Effector CD4-positive, alpha-beta T cell (primary cell): ENCODE measurements at regions not wholly inside any gene's neighbourhood (a gene's known extent, or its start where the extent isn't known, plus 50 kb on each side); places are given as distances from the start of the nearest gene placed in this dataset.
"Not testable (repeated sequence)": the region's sequence is repeated elsewhere in the genome, so short reads cannot be mapped to it uniquely, and the experiment has no call there.

ENCODE experiments used
- DNase-seq: peaks from one replicate; pipeline ENCODE4 v3.0.0-alpha.2; 2020

- DNase-seq, result no peak
Measured at GRCh38 chr4:36609661-36610060, 328.2 kb downstream of the DTHD1 start.

GRCh38 chr4:36610628-36611027 lies 329.2 kb downstream of the DTHD1 start:
- no peak for DNase-seq

GRCh38 chr4:36613142-36613541 lies 331.7 kb downstream of the DTHD1 start:
- not testable (repeated sequence) for DNase-seq

GRCh38 chr4:36614011-36614410 lies 332.6 kb downstream of the DTHD1 start:
- DNase-seq, result no peak

- no peak for DNase-seq
Measured at GRCh38 chr4:36618102-36618501, 336.7 kb downstream of the DTHD1 start.

- DNase-seq, result no peak
Measured at GRCh38 chr4:36624030-36624429, 342.6 kb downstream of the DTHD1 start.

GRCh38 chr4:36638273-36638811 lies 356.9 kb downstream of the DTHD1 start:
- no peak for DNase-seq

- DNase-seq, result no peak
Measured at GRCh38 chr4:36640876-36641275, 359.5 kb downstream of the DTHD1 start.

- DNase-seq, result no peak
Measured at GRCh38 chr4:36651253-36651652, 369.8 kb downstream of the DTHD1 start.

GRCh38 chr4:36652857-36653256 lies 371.4 kb downstream of the DTHD1 start:
- DNase-seq, result no peak

GRCh38 chr4:36665985-36666527 lies 384.6 kb downstream of the DTHD1 start:
- DNase-seq, result no peak

GRCh38 chr4:36675436-36675835 lies 394.0 kb downstream of the DTHD1 start:
- DNase-seq, result no peak

GRCh38 chr4:36676139-36677050 lies 395.0 kb downstream of the DTHD1 start:
- no peak for DNase-seq

- no peak for DNase-seq
Measured at GRCh38 chr4:36677112-36677511, 395.7 kb downstream of the DTHD1 start.

GRCh38 chr4:36677874-36678273 lies 396.5 kb downstream of the DTHD1 start:
- DNase-seq, result no peak

GRCh38 chr4:36687681-36688080 lies 406.3 kb downstream of the DTHD1 start:
- DNase-seq, result no peak

GRCh38 chr4:36692586-36692985 lies 411.2 kb downstream of the DTHD1 start:
- DNase-seq, result no peak

GRCh38 chr4:36702245-36702644 lies 420.8 kb downstream of the DTHD1 start:
- DNase-seq, result no peak

GRCh38 chr4:36704289-36704688 lies 422.9 kb downstream of the DTHD1 start:
- no peak for DNase-seq

- DNase-seq, result no peak
Measured at GRCh38 chr4:36709991-36710390, 428.6 kb downstream of the DTHD1 start.

GRCh38 chr4:36712013-36712412 lies 430.6 kb downstream of the DTHD1 start:
- DNase-seq, result no peak

- DNase-seq, result no peak
Measured at GRCh38 chr4:36716874-36717273, 435.5 kb downstream of the DTHD1 start.

- no peak for DNase-seq
Measured at GRCh38 chr4:36719425-36719824, 438.0 kb downstream of the DTHD1 start.

GRCh38 chr4:36722986-36723385 lies 441.6 kb downstream of the DTHD1 start:
- no peak for DNase-seq
